ENCODE measurements at regions not wholly inside any gene's neighbourhood (a gene's known extent, or its start where the extent isn't known, plus 50 kb on each side); places are given as distances from the start of the nearest gene placed in this dataset.

DNA sequence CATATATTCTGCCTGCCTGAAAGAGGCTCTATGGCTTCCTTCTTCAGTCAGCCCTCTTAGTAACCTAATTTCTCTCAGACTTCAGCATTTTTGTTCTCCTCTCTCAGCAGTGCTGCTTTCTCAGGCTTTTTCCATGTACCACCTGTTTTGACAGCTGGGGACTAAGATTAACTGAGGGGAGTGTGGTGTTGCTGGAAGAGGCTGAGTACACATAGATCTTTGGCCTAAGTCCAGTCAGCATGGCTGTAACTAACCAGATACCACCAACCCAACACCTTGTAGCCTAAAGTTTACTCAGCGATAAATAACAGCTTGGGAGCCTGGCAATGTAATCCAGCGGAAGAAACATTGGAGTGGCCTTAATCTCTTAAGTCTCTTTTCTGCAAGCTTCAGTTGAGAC lies 85.5 kb downstream of the RTL3 start:
- Histone ChIP-seq H3K9ac (ENCODE audit: low read depth in 1 of 2, low read length in 2 of 2) (no peak overlapping the region), H3K4me1 (ENCODE audit: control insufficient read depth in 4 of 4, insufficient read depth in 4 of 4, low read length in 3 of 4) (no peaks in the 10 kb centered on the region), H3K27me3 (ENCODE audit: control insufficient read depth in 4 of 4, insufficient read depth in 4 of 4, low read length in 3 of 4) (peaks cover 0 to 10% (median 0%) of the 10 kb centered on the region in 4 donors), H3K27ac (ENCODE audit: low read depth in 1 of 2, low read length in 2 of 2) (no peak overlapping the region), H3K36me3 (ENCODE audit: control insufficient read depth in 4 of 4, insufficient read depth in 3 of 4, low read depth in 1 of 4, low read length in 3 of 4) (no peaks in the 10 kb centered on the region), H3K4me3 (ENCODE audit: low read depth in 1 of 3, low read length in 3 of 3) (no peak overlapping the region), H3K9me3 (ENCODE audit: control insufficient read depth in 4 of 4, low read length in 3 of 4) (no peaks in the 10 kb centered on the region)
- TF ChIP-seq NR2F2 (IDR thresholded peaks at IDR 0.05) (no peak), HNF4A (conservative IDR thresholded peaks at IDR 0.05) (no peak), FOXA1 (IDR thresholded peaks at IDR 0.05) (no peak), ZBTB33 (IDR thresholded peaks at IDR 0.05) (no peak), JUND (IDR thresholded peaks at IDR 0.05) (no peak), YY1 (IDR thresholded peaks at IDR 0.05) (no peak), EGR1 (IDR thresholded peaks at IDR 0.05; ENCODE audit: low read depth in 2 of 2) (no peak), GABPA (IDR thresholded peaks at IDR 0.05 in 1 of 2, conservative IDR thresholded peaks at IDR 0.05 in 1 of 2) (no peak), RXRA (IDR thresholded peaks at IDR 0.05) (no peak), FOXA2 (IDR thresholded peaks at IDR 0.05) (no peak), RAD21 (IDR thresholded peaks at IDR 0.05) (no peak), TAF1 (conservative IDR thresholded peaks at IDR 0.05) (no peak), CTCF (IDR thresholded peaks at IDR 0.05; ENCODE audit: low read depth, low read length, missing input control) (no peak), HNF4G (IDR thresholded peaks at IDR 0.05) (no peak), ATF3 (IDR thresholded peaks at IDR 0.05) (no peak)
- TF ChIP-seq, protein P1, sequence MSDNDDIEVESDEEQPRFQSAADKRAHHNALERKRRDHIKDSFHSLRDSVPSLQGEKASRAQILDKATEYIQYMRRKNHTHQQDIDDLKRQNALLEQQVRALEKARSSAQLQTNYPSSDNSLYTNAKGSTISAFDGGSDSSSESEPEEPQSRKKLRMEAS (IDR thresholded peaks at IDR 0.05) = no peak
- TF ChIP-seq, protein P2, sequence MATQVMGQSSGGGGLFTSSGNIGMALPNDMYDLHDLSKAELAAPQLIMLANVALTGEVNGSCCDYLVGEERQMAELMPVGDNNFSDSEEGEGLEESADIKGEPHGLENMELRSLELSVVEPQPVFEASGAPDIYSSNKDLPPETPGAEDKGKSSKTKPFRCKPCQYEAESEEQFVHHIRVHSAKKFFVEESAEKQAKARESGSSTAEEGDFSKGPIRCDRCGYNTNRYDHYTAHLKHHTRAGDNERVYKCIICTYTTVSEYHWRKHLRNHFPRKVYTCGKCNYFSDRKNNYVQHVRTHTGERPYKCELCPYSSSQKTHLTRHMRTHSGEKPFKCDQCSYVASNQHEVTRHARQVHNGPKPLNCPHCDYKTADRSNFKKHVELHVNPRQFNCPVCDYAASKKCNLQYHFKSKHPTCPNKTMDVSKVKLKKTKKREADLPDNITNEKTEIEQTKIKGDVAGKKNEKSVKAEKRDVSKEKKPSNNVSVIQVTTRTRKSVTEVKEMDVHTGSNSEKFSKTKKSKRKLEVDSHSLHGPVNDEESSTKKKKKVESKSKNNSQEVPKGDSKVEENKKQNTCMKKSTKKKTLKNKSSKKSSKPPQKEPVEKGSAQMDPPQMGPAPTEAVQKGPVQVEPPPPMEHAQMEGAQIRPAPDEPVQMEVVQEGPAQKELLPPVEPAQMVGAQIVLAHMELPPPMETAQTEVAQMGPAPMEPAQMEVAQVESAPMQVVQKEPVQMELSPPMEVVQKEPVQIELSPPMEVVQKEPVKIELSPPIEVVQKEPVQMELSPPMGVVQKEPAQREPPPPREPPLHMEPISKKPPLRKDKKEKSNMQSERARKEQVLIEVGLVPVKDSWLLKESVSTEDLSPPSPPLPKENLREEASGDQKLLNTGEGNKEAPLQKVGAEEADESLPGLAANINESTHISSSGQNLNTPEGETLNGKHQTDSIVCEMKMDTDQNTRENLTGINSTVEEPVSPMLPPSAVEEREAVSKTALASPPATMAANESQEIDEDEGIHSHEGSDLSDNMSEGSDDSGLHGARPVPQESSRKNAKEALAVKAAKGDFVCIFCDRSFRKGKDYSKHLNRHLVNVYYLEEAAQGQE (IDR thresholded peaks at IDR 0.05) = no peak
- DNase-seq (ENCODE audit: low spot score) = no peak
- 83% methylated on average over 2 of the region's 2 CpGs for WGBS

GRCh38 chrX:78571849-78572248 lies 87.3 kb downstream of the RTL3 start:
- Histone ChIP-seq H3K9ac (ENCODE audit: low read depth in 1 of 2, low read length in 2 of 2) (no peak overlapping the region), H3K27ac (ENCODE audit: low read depth in 1 of 2, low read length in 2 of 2) (no peak overlapping the region), H3K4me3 (ENCODE audit: low read depth in 1 of 3, low read length in 3 of 3) (no peak overlapping the region), H3K27me3 (ENCODE audit: control insufficient read depth in 4 of 4, insufficient read depth in 4 of 4, low read length in 3 of 4) (peaks cover 0 to 10% (median 0%) of the 10 kb centered on the region in 4 donors), H3K4me1 (ENCODE audit: control insufficient read depth in 4 of 4, insufficient read depth in 4 of 4, low read length in 3 of 4) (no peaks in the 10 kb centered on the region), H3K9me3 (ENCODE audit: control insufficient read depth in 4 of 4, low read length in 3 of 4) (no peaks in the 10 kb centered on the region), H3K36me3 (ENCODE audit: control insufficient read depth in 4 of 4, insufficient read depth in 3 of 4, low read depth in 1 of 4, low read length in 3 of 4) (no peaks in the 10 kb centered on the region)
- TF ChIP-seq JUND (IDR thresholded peaks at IDR 0.05) = no peak
- WGBS = 58% methylated on average over 2 of the region's 2 CpGs
- no peak for DNase-seq (ENCODE audit: low spot score)

All from liver (tissue), 8 donors.